Mesenchymal stem cell (in vitro differentiated cells and primary cell): ENCODE measurements at regions not wholly inside any gene's neighbourhood (a gene's known extent, or its start where the extent isn't known, plus 50 kb on each side); places are given as distances from the start of the nearest gene placed in this dataset.

Source experiments
- DNase-seq: peaks from one replicate; pipeline ENCODE4 v3.0.0-alpha.2; 2013
- H2AFZ ChIP-seq: one replicate; pipeline ENCODE4 v1.6.1; 2013; ENCODE audit warnings: low read depth, mild to moderate bottlenecking, control low read depth, inconsistent platforms, low read length, moderate library complexity
- H2AK5ac ChIP-seq: 2 replicates; pipeline ENCODE4 v1.6.1; 2013; ENCODE audit warnings: low read length, moderate library complexity, mild to moderate bottlenecking, inconsistent platforms; ENCODE audit not compliant: severe bottlenecking
- H2BK120ac ChIP-seq: one replicate; pipeline ENCODE4 v1.6.1; 2013; ENCODE audit warnings: low read depth, mild to moderate bottlenecking, inconsistent platforms, low read length, moderate library complexity
- H2BK12ac ChIP-seq, 2 experiments: one replicate each; pipeline ENCODE4 v1.6.1; 2013; ENCODE audit warnings: inconsistent platforms in 2 of 2, low read length in 2 of 2, mild to moderate bottlenecking in 2 of 2, moderate library complexity in 2 of 2, control low read depth in 1 of 2
- H2BK15ac ChIP-seq: one replicate; pipeline ENCODE4 v1.6.1; 2013; ENCODE audit warnings: mild to moderate bottlenecking, low read depth, inconsistent platforms; ENCODE audit not compliant: poor library complexity, severe bottlenecking
- H2BK5ac ChIP-seq: 2 replicates; pipeline ENCODE4 v1.6.1; 2013; ENCODE audit warnings: low read depth, mild to moderate bottlenecking, low read length, control low read depth, inconsistent platforms; ENCODE audit not compliant: poor library complexity, severe bottlenecking
- H3K14ac ChIP-seq, 2 experiments: one replicate each; pipeline ENCODE4 v1.6.1; 2013; ENCODE audit warnings: inconsistent platforms in 2 of 2, low read length in 2 of 2, control low read depth in 1 of 2, mild to moderate bottlenecking in 1 of 2, moderate library complexity in 1 of 2
- H3K18ac ChIP-seq, 2 experiments: one replicate each; pipeline ENCODE4 v1.6.1; 2013; ENCODE audit warnings: inconsistent platforms in 2 of 2, low read length in 2 of 2, control low read depth in 1 of 2, low read depth in 1 of 2, mild to moderate bottlenecking in 1 of 2
- H3K23ac ChIP-seq, 2 experiments: one replicate each; pipeline ENCODE4 v1.6.1; 2013; ENCODE audit warnings: inconsistent platforms in 2 of 2, low read length in 2 of 2, mild to moderate bottlenecking in 2 of 2, moderate library complexity in 2 of 2, control low read depth in 1 of 2
- H3K27ac ChIP-seq: 2 replicates; pipeline ENCODE4 v1.5.1; 2013; ENCODE audit warnings: mild to moderate bottlenecking, moderate library complexity, low read length, control low read depth, inconsistent platforms; ENCODE audit not compliant: poor library complexity, severe bottlenecking
- H3K27me3 ChIP-seq, 2 experiments: 2 replicates each; pipeline versions ENCODE4 v1.6.1 to v1.7.0; 2013; ENCODE audit warnings: low read length in 2 of 2, mild to moderate bottlenecking in 2 of 2, moderate library complexity in 2 of 2, control low read depth in 1 of 2, inconsistent platforms in 1 of 2; ENCODE audit not compliant: control insufficient read depth in 1 of 2, insufficient read depth in 1 of 2
- H3K36me3 ChIP-seq, 2 experiments: 2 replicates each; pipeline versions ENCODE4 v1.6.1 to v1.7.0; 2013; ENCODE audit warnings: low read length in 2 of 2, control low read depth in 1 of 2, inconsistent platforms in 1 of 2, low read depth in 1 of 2, mild to moderate bottlenecking in 1 of 2; ENCODE audit not compliant: insufficient read depth in 2 of 2, control insufficient read depth in 1 of 2
- H3K4ac ChIP-seq, 2 experiments: one replicate each; pipeline ENCODE4 v1.6.1; 2013; ENCODE audit warnings: inconsistent platforms in 2 of 2, low read length in 2 of 2, mild to moderate bottlenecking in 2 of 2, moderate library complexity in 2 of 2, control low read depth in 1 of 2, low read depth in 1 of 2
- H3K4me1 ChIP-seq: 2 replicates; pipeline ENCODE4 v1.6.1; 2013; ENCODE audit warnings: low read depth, low read length, control low read depth; ENCODE audit not compliant: control insufficient read depth, insufficient read depth
- H3K4me2 ChIP-seq: 2 replicates; pipeline ENCODE4 v1.6.1; 2013; ENCODE audit warnings: low read length, mild to moderate bottlenecking, inconsistent platforms; ENCODE audit not compliant: poor library complexity, severe bottlenecking
- H3K4me3 ChIP-seq, 2 experiments: 2 replicates each; pipeline versions ENCODE4 v1.5.1 to v1.7.0; 2013; ENCODE audit warnings: low read length in 2 of 2, mild to moderate bottlenecking in 2 of 2, control low read depth in 1 of 2, low read depth in 1 of 2; ENCODE audit not compliant: insufficient read depth in 1 of 2
- H3K79me1 ChIP-seq: replicated peaks from 2 replicates; pipeline ENCODE4 v1.6.1; 2013; ENCODE audit warnings: mild to moderate bottlenecking, control low read depth, low read length, inconsistent platforms; ENCODE audit not compliant: poor library complexity, severe bottlenecking
- H3K9ac ChIP-seq: 2 replicates; pipeline ENCODE4 v1.7.0; 2013; ENCODE audit warnings: mild to moderate bottlenecking, low read length, moderate library complexity
- H3K9me3 ChIP-seq: 2 replicates; pipeline ENCODE4 v1.7.0; 2013; ENCODE audit warnings: mild to moderate bottlenecking, low read length; ENCODE audit not compliant: control insufficient read depth
- H4K8ac ChIP-seq: one replicate; pipeline ENCODE4 v1.6.1; 2013; ENCODE audit warnings: inconsistent platforms, mild to moderate bottlenecking, low read length, moderate library complexity
- H4K91ac ChIP-seq: one replicate; pipeline ENCODE4 v1.6.1; 2013; ENCODE audit warnings: mild to moderate bottlenecking, low read length, inconsistent platforms
- WGBS: methylation state at CpG from one replicate; pipeline ENCODE4 v1.1.7; 2013; ENCODE audit warnings: mixed read lengths; 5-methylcytosine and 5-hydroxymethylcytosine counted together

GRCh38 chr3:193946945-193947344 lies 189.0 kb upstream of the HES1 start:
- H3K27ac ChIP-seq, result no peak overlapping the region
- WGBS, result 87% methylated on average over 4 of the region's 5 CpGs

DNA sequence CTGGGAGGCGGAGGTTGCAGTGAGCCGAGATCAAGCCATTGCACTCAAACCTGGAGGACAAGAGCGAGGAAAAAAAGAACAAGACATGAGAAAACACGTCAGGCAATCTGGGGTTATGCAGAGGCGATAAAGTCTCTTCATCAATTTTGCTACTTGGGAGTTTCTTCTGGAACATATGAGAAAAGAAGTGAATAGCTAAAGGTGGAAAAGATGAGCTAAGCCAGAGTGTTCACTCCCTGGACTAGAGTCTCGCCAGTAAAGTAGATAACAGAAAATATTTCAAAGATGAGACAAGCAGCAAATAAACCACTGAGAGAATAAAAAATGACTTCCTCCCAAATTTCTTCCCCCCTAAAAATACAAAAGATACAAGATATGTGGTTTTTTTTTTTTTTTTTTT lies 188.4 kb upstream of the HES1 start:
- Histone ChIP-seq H3K4me2 (no peak overlapping the region), H3K4me3 (no peak overlapping the region), H2AFZ (no peak overlapping the region), H3K18ac (no peak overlapping the region), H3K9me3 (peaks cover 6% of the 10 kb centered on the region), H3K4me1 (no peaks in the 10 kb centered on the region), H3K4ac (no peak overlapping the region), H2BK12ac (no peak overlapping the region), H2BK5ac (no peak overlapping the region), H3K36me3 (no peaks in the 10 kb centered on the region), H2BK120ac (no peak overlapping the region), H3K79me1 (no peaks in the 10 kb centered on the region), H3K27me3 (peaks cover 79 to 87% of the 10 kb centered on the region in 2 experiments), H2BK15ac (no peak overlapping the region), H3K9ac (no peak overlapping the region), H3K14ac (no peak overlapping the region), H4K8ac (no peak overlapping the region), H3K27ac (no peak overlapping the region), H2AK5ac (no peak overlapping the region), H4K91ac (no peak overlapping the region), H3K23ac (no peak overlapping the region)
- DNase-seq, result no peak
- 93% methylated on average over 5 of the region's 6 CpGs for WGBS

More at GRCh38 chr3:193946945-193947344, 189.0 kb upstream of the HES1 start:
- Histone ChIP-seq H2BK120ac (no peak overlapping the region), H3K14ac (no peak overlapping the region), H2BK15ac (no peak overlapping the region), H3K9me3 (peaks cover 6% of the 10 kb centered on the region), H3K18ac (no peak overlapping the region), H3K4ac (no peak overlapping the region), H3K4me3 (no peak overlapping the region), H3K4me1 (no peaks in the 10 kb centered on the region), H2AFZ (no peak overlapping the region), H3K79me1 (no peaks in the 10 kb centered on the region), H3K23ac (no peak overlapping the region), H3K4me2 (no peak overlapping the region), H2BK12ac (no peak overlapping the region), H3K27me3 (peaks cover 82 to 83% of the 10 kb centered on the region in 2 experiments), H3K9ac (no peak overlapping the region), H4K8ac (no peak overlapping the region), H2BK5ac (no peak overlapping the region), H2AK5ac (no peak overlapping the region), H4K91ac (no peak overlapping the region), H3K36me3 (no peaks in the 10 kb centered on the region)
- DNase-seq, result no peak

GRCh38 chr3:193948459-193948858 lies 187.5 kb upstream of the HES1 start:
- Histone ChIP-seq H3K36me3 (no peaks in the 10 kb centered on the region), H3K27me3 (peaks cover 70 to 84% of the 10 kb centered on the region in 2 experiments), H3K23ac (no peak overlapping the region), H3K4me1 (no peaks in the 10 kb centered on the region), H3K9me3 (peaks cover 10% of the 10 kb centered on the region), H3K14ac (no peak overlapping the region), H4K91ac (no peak overlapping the region), H4K8ac (no peak overlapping the region), H3K27ac (no peak overlapping the region), H3K79me1 (no peaks in the 10 kb centered on the region), H2BK12ac (no peak overlapping the region), H2BK15ac (no peak overlapping the region), H3K4ac (no peak overlapping the region), H2AK5ac (no peak overlapping the region), H3K9ac (no peak overlapping the region), H2BK120ac (no peak overlapping the region), H2AFZ (no peak overlapping the region), H2BK5ac (no peak overlapping the region), H3K18ac (no peak overlapping the region), H3K4me2 (no peak overlapping the region), H3K4me3 (no peak overlapping the region)
- WGBS, result 82% methylated on average over 3 of the region's 3 CpGs
- no peak for DNase-seq

DNA sequence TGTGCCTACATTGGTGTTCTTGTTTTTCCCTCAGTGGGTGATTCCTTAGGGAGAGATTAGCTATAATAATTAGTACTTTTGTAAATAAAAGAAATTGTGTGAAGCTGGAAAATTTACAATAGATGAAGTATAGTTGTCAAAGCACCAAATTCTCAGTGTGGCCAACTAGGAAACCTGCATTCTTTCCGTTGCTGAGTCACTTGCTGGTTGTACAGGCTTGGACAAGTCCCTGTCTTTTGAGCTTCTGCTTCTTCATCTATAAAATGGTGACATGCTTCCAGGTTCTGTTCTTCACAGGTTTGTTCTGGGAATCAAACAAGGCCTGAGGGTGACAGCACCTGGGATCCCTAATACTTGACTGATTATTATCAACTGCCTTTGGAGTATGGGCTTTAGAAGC lies 184.1 kb upstream of the HES1 start:
- H3K9ac ChIP-seq, result no peak overlapping the region
- no peak overlapping the region for H3K18ac ChIP-seq
- H3K9me3 ChIP-seq, result peaks cover 34% of the 10 kb centered on the region
- H3K23ac ChIP-seq, result no peak overlapping the region
- H2BK15ac ChIP-seq, result no peak overlapping the region
- H3K27me3 ChIP-seq, result peaks cover 42 to 59% of the 10 kb centered on the region in 2 experiments
- no peak overlapping the region for H4K91ac ChIP-seq
- H3K4me3 ChIP-seq, result no peak overlapping the region
- no peak overlapping the region for H3K27ac ChIP-seq
- WGBS, result 75% methylated on average over 1 of the region's 1 CpG
- no peak overlapping the region for H3K4ac ChIP-seq
- H2BK120ac ChIP-seq, result no peak overlapping the region
- H3K79me1 ChIP-seq, result no peaks in the 10 kb centered on the region
- no peak overlapping the region for H3K4me2 ChIP-seq
- no peak overlapping the region for H2BK5ac ChIP-seq
- no peaks in the 10 kb centered on the region for H3K4me1 ChIP-seq
- H2AK5ac ChIP-seq, result no peak overlapping the region
- no peak overlapping the region for H4K8ac ChIP-seq
- no peak for DNase-seq
- H2BK12ac ChIP-seq, result no peak overlapping the region
- no peak overlapping the region for H3K14ac ChIP-seq
- no peaks in the 10 kb centered on the region for H3K36me3 ChIP-seq
- no peak overlapping the region for H2AFZ ChIP-seq
